Activated T-cell treated with anti-CD3 and anti-CD28 coated beads, Interleukin-2, amount 50 U/mL, for 4 hours (primary cell): ENCODE measurements at regions not wholly inside any gene's neighbourhood (a gene's known extent, or its start where the extent isn't known, plus 50 kb on each side); places are given as distances from the start of the nearest gene placed in this dataset.
"Not testable (repeated sequence)": the region's sequence is repeated elsewhere in the genome, so short reads cannot be mapped to it uniquely, and the experiment has no call there.

Source experiments
- ATAC-seq, 2 donors: fragments of 200-7000 bp; cut with Tn5 transposase; one replicate each; pipeline ENCODE4 v1.10.0; 2021
- DNase-seq: peaks from one replicate; pipeline ENCODE4 v3.0.0-alpha.2; 2020
- H3K27me3 Mint-ChIP-seq: one replicate; pipeline ENCODE4 v1.8.0; 2021; ENCODE audit warnings: low read depth, mixed read lengths
- H3K36me3 Mint-ChIP-seq: one replicate; pipeline ENCODE4 v1.8.0; 2022; ENCODE audit warnings: mixed read lengths; ENCODE audit not compliant: insufficient read depth
- H3K4me1 Mint-ChIP-seq: one replicate; pipeline ENCODE4 v1.8.0; 2021; ENCODE audit warnings: low read depth, mixed read lengths
- H3K4me3 Mint-ChIP-seq: one replicate; pipeline ENCODE4 v1.8.0; 2021; ENCODE audit warnings: mild to moderate bottlenecking, moderate library complexity, mixed read lengths
- H3K9me3 Mint-ChIP-seq: one replicate; pipeline ENCODE4 v1.8.0; 2021; ENCODE audit warnings: mixed read lengths

DNA sequence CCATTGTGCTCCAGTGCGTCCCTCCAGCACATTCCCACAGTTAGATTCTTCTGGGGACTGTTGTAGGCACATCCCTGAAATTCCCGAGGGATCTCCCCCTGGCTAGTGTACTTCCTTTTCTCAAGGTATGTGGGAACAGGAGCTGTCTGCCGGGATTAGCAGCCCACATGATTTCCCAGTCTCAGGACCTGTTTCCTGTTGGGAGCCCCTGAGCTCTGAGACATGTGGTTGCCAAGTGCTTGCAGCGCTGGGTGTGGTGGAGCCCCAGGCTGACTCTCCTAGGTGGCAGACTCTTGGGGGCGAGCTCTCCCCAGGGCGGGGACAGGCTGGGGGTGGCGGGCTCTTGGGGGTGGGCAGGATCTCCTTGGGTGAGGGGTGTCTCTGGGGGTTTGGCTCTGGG, 287.0 kb upstream of the PLGLB1 start:
- H3K27me3 Mint-ChIP-seq, H3K36me3 Mint-ChIP-seq, H3K9me3 Mint-ChIP-seq, H3K4me3 Mint-ChIP-seq, DNase-seq, ATAC-seq: not testable (repeated sequence)
- H3K4me1 Mint-ChIP-seq, result peaks cover 13% of the 10 kb centered on the region

DNA sequence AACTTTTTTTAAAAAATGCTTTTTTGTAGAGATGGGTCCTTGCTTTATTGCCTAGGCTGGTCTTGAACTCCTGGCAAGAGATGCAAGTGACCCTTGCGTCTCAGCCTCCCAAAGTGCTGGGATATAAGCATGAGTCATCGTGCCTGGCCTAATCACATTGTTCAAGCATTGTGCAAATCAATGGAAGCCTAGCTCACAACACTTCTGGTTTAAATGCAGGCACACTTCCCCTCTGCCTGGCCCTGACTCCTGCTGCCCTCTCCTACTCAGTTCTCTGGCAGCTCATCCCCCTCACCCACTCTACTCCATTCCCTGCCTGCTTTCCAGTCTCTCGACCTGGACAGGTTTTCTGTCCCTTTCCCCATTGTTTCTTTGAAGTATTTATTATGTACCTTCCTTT, 288.1 kb upstream of the PLGLB1 start:
- H3K9me3 Mint-ChIP-seq, H3K4me3 Mint-ChIP-seq, DNase-seq, ATAC-seq, H3K36me3 Mint-ChIP-seq, H3K27me3 Mint-ChIP-seq: not testable (repeated sequence)
- peaks cover 22% of the 10 kb centered on the region for H3K4me1 Mint-ChIP-seq

DNA sequence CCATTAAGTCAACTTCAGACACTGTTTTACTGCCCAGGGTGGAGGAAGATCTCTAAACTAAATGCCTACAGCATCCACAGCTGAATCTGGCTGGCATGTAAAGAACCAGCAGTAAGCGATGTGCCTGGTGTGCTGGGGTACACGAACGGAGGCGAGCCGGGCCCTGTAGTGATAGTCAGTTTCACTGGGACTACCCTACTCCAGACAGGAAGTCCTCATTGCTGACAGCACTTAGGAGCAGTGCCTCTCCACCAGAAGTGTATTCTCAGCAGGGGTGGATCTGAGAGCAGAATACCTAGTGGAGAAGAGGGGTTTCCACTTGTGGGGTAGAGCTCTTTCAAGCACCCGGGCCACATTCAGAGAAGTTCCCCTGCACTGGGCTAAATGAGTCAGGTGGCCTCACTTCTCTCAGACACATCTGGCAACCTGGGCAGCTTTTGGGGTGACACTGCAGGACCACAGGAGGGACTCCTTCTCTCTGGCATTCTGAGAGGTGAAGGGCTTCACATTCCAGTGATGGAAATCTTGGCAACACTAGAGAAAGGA, 290.3 kb upstream of the PLGLB1 start:
- not testable (repeated sequence) for DNase-seq, H3K27me3 Mint-ChIP-seq, H3K4me3 Mint-ChIP-seq, H3K36me3 Mint-ChIP-seq, H3K9me3 Mint-ChIP-seq
- peaks cover 25% of the 10 kb centered on the region for H3K4me1 Mint-ChIP-seq
- peak; percentile 8 to 16 for ATAC-seq

DNA sequence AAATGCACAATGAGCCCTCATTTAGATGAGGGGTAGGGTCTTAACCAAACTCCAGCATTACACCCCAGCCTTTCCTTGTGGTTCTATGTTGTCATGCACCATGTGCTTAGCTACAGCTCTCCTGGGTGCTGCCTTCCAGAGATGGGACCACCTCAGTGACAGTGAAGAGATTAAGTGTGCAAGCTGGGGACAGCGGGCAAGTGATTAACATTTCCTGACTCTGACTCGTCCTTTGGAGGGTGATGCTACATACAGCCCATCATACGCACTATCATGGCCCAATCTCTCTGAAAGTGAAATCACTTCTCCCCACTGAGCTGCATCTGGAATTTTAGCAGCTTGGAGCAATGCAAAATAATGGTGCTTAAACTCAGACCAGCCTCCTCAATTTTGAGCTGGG, 293.0 kb upstream of the PLGLB1 start:
- DNase-seq, H3K9me3 Mint-ChIP-seq, H3K4me3 Mint-ChIP-seq, H3K27me3 Mint-ChIP-seq, H3K36me3 Mint-ChIP-seq: not testable (repeated sequence)
- peak; percentile 49 to 60 for ATAC-seq
- peaks cover 28% of the 10 kb centered on the region for H3K4me1 Mint-ChIP-seq

DNA sequence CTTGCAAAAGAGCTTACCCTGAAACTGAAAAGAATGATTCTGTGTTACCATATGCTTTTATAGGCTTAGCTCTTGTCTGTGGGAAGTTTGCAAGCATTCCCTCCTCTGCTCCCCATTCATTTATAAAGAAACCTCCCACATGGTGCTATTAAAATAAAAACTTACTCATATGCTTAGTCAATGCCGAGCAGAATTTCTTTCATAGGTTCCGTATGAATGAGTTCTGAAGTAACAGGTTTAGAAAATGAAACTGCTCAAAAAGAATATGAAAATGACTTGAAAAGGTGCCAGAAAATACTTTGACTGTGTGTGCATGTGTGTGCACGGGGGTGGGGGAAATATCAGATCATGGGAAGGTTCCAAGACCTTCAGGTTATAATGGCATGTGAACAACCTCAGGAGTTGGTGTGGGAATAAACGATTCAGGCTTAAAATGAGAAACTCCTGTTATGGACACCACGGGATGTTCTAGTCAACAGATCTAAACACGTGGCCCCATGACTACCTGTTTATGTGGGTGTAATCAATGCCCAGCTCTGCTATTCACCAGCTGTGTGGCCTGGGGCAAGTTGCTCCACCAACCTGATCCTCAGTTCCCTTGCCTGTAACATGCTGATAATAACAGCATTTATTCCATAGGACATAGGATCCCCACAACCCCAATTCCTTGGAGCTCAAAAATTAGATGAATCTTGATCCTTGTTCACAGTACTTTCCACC, 293.7 kb upstream of the PLGLB1 start:
- peak; percentile 89 to 90 for ATAC-seq
- H3K36me3 Mint-ChIP-seq, DNase-seq, H3K9me3 Mint-ChIP-seq, H3K27me3 Mint-ChIP-seq, H3K4me3 Mint-ChIP-seq: not testable (repeated sequence)
- peaks cover 28% of the 10 kb centered on the region for H3K4me1 Mint-ChIP-seq

DNA sequence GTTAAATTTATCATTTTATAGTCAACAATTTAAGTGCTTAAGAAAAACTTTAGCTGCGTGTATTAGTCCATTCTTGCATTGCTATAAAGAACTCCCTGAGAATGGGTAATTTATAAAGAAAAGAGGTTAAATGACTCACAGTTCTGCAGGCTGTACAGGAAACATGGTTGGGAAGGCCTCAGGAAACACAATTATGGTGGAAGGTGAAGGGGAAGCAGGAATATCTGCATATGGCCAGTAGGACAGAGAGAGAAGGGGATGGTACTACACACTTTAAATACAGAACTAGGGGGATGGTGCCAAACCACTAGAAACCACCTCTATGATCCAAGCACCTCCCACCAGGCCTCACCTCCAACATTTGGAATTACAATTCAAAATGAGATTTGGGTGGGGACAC, 295.5 kb upstream of the PLGLB1 start:
- not testable (repeated sequence) for H3K9me3 Mint-ChIP-seq, H3K27me3 Mint-ChIP-seq, ATAC-seq, H3K4me3 Mint-ChIP-seq, H3K36me3 Mint-ChIP-seq, DNase-seq
- H3K4me1 Mint-ChIP-seq, result peaks cover 23% of the 10 kb centered on the region

DNA sequence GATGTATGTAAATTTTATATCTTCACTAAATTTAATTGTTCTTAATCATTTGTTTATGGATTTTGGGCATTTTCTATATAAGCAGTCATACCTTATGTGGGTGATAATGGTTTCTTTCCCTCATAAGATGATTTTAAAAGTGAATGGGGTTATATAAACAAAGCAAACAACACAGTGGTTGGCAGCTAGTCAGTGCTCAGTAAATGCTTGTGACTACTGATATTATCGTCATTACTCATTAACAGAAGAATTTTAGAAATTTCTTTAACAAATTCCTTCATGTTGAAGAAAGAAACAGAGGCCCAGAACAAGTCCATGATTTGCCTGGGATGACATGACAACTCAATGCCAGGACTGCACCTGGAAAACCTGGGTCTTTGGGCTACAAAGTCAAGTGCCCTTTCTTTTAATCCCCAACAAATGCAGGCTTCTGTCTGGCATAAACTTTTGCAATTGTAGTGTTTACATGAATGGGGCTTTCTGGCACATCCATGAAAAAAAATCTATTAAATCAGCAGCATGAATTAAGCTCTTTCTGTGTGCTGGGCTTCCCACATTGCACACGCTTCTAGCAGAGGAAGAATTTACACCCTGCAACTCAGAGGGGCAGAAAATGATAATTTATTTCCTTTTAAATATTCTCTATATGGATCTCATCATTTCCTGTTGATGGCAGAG, 297.3 kb upstream of the PLGLB1 start:
- H3K4me1 Mint-ChIP-seq, result peaks cover 18% of the 10 kb centered on the region
- not testable (repeated sequence) for H3K27me3 Mint-ChIP-seq, H3K36me3 Mint-ChIP-seq, H3K4me3 Mint-ChIP-seq, ATAC-seq, H3K9me3 Mint-ChIP-seq, DNase-seq

DNA sequence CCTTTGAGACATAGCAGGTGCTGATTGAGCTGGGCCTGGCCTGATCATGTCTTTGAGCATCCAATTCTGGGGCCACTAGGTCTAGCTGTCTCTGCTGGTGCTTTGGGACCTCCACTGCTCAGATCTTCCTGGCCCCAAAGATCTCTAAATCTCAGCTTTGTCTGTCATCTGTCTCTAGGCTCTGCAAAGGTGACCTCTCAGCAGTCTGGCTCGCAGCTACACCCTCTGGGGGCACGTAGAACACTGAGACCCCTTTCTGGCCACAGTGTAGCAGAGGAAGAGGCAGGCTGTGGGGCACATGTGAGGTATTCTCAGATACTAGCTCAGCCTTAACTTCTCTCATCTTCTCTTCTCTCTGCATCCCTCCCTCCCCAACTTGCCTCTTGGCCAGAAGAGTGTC, 298.1 kb upstream of the PLGLB1 start:
- not testable (repeated sequence) for H3K36me3 Mint-ChIP-seq, H3K4me3 Mint-ChIP-seq, H3K27me3 Mint-ChIP-seq, H3K9me3 Mint-ChIP-seq, DNase-seq, ATAC-seq
- peaks cover 19% of the 10 kb centered on the region for H3K4me1 Mint-ChIP-seq

DNA sequence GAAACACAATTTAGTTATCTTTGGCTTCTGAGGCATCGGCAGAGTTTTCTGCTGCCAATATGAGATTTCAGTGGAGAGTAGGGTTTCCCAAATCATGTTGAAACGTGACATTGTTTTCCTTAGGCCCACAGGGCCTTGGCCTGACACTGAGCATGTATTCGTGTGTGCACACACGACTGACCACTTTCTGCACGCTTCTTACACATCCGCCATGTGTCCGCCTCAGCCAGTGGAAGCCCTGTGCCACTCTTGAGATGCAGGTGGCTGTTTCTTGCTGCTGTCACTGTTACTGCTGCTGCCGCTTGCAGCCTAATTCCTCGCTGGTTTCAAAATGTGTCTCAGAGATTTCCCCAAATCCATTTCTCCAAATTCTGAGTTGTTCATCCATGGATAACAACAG, 299.6 kb upstream of the PLGLB1 start:
- ATAC-seq, DNase-seq, H3K4me3 Mint-ChIP-seq, H3K9me3 Mint-ChIP-seq, H3K27me3 Mint-ChIP-seq, H3K36me3 Mint-ChIP-seq: not testable (repeated sequence)
- peaks cover 22% of the 10 kb centered on the region for H3K4me1 Mint-ChIP-seq

DNA sequence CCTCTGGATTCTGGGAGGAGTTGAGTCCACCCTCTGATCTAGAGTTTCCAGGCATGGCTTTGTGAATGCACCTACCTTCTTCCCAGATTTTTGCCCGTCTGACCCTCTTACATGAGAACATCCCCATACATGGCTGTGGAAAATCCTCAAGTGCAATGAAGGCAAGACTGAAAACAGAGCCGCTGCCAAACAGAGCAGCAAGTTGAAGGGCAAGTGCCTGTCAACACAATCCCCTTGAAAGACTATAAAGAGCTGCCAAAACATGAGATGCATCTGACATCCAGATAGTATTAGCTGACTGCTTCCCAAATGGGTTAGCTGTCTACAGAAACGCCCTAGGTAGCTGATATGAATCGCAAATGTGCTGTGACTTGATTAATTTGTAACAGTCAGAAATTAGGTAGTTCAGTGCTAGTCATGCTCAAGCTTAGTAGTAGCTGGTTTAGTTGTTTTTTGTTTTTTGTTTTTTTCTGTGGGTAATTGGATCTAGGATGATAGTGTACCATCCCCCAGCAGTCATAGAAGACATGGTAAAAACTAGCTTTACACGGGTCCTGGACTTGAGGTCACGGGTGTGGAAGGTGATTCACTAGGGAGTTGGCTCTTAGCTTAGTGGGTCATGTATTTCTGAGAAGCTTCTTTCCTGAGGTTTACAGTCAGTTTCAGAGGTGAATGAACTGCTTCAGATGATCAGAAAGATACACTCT, 302.8 kb upstream of the PLGLB1 start:
- Mint-ChIP-seq H3K4me3 (peak overlapping the region; percentile 73), H3K4me1 (peaks cover 24% of the 10 kb centered on the region)
- H3K27me3 Mint-ChIP-seq, DNase-seq, H3K36me3 Mint-ChIP-seq, H3K9me3 Mint-ChIP-seq: not testable (repeated sequence)
- ATAC-seq, result peak; percentile 75 to 83

DNA sequence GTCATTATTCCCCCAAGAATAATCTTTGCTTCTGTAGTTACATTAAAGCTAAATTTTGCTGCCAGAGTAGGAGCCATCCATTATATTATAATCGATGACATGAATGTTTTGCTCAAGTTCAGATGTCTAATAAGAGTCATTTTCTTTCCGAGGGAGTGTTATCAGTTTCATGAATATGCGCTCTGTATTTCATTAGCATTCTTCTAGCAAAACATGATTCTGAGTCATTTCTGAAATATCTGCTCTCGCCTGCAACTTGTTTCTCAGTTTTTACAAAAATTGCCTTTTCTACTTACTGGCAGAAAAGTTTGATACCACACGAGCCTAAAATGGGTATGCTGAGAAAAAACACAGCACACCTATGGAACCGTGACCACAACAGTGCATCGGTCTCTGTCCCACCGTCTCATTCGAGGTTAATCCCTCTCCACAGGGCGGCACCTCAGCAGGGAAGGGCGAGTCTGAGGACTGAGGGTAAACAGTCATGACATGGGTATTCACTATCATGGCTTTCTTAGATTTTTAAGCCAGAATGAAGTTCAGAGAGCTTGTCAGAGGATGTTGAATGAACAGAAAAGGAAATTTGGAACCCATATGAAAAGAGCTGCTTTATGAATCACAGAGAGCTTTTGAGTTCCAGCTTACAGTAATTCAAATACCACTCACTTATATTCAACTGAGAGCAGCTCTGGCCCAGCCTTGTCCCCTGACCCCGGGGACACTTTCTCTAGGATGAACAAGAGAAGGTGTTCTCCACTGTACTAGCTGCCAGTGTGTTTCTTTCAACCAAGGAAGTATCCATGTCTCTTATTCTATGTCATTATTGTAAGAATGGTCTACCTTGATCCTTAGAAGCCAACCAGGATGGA, 303.6 kb upstream of the PLGLB1 start:
- peak; percentile 74 to 75 for ATAC-seq
- H3K36me3 Mint-ChIP-seq, H3K27me3 Mint-ChIP-seq, DNase-seq, H3K9me3 Mint-ChIP-seq: not testable (repeated sequence)
- H3K4me3 Mint-ChIP-seq, result peak overlapping the region; percentile 29
- H3K4me1 Mint-ChIP-seq, result peaks cover 28% of the 10 kb centered on the region

DNA sequence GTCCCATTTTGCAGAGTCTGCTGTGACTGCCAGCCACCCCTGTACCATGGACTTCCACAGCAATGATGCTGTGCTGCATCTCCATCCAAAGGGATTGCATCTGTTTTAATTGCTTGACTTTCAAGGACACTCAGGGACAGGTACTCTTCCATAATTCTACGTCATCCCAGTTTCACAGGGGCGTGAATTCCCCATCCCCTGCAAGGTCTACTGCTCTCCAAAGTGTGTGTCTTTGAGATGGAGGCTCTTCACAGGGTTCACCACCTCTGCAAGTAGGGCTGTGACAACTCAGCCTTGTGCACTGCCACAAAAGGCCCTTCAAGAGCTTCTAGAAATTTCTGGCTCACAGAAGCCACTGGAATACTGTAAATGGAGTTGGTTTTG, 304.3 kb upstream of the PLGLB1 start:
- peak overlapping the region; percentile 29 for H3K4me3 Mint-ChIP-seq

DNA sequence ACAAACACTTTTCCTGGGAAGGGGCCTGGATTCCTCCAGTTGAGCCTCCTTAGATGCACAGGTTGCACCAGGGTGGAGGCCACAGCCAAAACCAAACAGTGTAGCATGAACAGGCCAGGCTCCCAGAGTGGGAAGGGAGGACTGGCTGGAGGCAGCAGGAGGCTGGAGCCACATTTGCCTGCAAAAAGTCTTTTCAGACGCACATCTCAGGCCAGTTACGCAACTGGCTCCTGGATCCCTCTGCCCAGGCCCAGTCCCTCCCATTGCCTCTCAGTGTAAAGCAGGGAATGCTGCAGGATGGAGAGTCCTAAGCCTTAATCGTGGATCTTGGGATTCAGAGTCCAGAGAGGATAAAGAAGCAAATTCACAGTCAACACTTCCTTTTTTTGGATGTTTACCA, 305.1 kb upstream of the PLGLB1 start:
- not testable (repeated sequence) for H3K4me3 Mint-ChIP-seq, ATAC-seq, DNase-seq, H3K9me3 Mint-ChIP-seq, H3K36me3 Mint-ChIP-seq, H3K27me3 Mint-ChIP-seq
- H3K4me1 Mint-ChIP-seq, result peaks cover 30% of the 10 kb centered on the region

More for the DNA sequence above, 304.3 kb upstream of the PLGLB1 start:
- not testable (repeated sequence) for H3K36me3 Mint-ChIP-seq, DNase-seq, H3K27me3 Mint-ChIP-seq, ATAC-seq, H3K9me3 Mint-ChIP-seq
- H3K4me1 Mint-ChIP-seq, result peaks cover 30% of the 10 kb centered on the region
